ENCODE measurements at regions not wholly inside any gene's neighbourhood (a gene's known extent, or its start where the extent isn't known, plus 50 kb on each side); places are given as distances from the start of the nearest gene placed in this dataset.

DNA sequence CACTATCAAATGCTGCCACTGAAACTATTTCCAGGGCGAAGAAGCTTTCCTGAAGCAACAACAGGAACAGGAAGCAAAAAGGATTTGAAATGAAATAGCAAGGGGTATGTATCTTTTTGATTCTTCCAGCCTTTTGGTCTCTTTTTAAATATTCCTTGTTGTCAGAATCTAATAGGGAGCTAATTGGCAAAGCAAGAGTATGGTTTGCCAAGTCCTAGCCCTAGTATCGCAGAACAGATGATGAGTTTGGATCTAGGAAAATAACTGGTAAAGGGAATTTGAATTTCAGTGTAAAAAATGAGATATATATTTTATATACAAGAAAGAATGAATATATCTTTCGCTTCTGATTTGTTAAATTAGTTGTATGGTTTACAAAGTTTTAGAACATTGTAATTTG is 252.5 kb downstream of the ANKRD7 start:
- Histone ChIP-seq H4K20me1 (ENCODE audit: insufficient read depth) (no peaks in the 10 kb centered on the region), H3K27me3 (ENCODE audit: insufficient read depth, low read depth, low read length) (no peaks in the 10 kb centered on the region)
- TF ChIP-seq EZH2 (IDR thresholded peaks at IDR 0.05; ENCODE audit: borderline replicate concordance, insufficient read depth, low read length, poor library complexity, severe bottlenecking): no peak
- TF ChIP-seq, protein P1, sequence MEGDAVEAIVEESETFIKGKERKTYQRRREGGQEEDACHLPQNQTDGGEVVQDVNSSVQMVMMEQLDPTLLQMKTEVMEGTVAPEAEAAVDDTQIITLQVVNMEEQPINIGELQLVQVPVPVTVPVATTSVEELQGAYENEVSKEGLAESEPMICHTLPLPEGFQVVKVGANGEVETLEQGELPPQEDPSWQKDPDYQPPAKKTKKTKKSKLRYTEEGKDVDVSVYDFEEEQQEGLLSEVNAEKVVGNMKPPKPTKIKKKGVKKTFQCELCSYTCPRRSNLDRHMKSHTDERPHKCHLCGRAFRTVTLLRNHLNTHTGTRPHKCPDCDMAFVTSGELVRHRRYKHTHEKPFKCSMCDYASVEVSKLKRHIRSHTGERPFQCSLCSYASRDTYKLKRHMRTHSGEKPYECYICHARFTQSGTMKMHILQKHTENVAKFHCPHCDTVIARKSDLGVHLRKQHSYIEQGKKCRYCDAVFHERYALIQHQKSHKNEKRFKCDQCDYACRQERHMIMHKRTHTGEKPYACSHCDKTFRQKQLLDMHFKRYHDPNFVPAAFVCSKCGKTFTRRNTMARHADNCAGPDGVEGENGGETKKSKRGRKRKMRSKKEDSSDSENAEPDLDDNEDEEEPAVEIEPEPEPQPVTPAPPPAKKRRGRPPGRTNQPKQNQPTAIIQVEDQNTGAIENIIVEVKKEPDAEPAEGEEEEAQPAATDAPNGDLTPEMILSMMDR (IDR thresholded peaks at IDR 0.05; ENCODE audit: poor library complexity, severe bottlenecking): no peak
- TF ChIP-seq EP300 (conservative IDR thresholded peaks at IDR 0.05; ENCODE audit: poor library complexity, severe bottlenecking): no peak
- no peak for TF ChIP-seq POLR2AphosphoS5 (IDR thresholded peaks at IDR 0.05)
- TF ChIP-seq RAD21 (conservative IDR thresholded peaks at IDR 0.05): no peak
- no peak for TF ChIP-seq SMC3 (conservative IDR thresholded peaks at IDR 0.05; ENCODE audit: poor library complexity)
- TF ChIP-seq MXI1 (conservative IDR thresholded peaks at IDR 0.05; ENCODE audit: poor library complexity, severe bottlenecking): no peak
- TF ChIP-seq, protein P2, sequence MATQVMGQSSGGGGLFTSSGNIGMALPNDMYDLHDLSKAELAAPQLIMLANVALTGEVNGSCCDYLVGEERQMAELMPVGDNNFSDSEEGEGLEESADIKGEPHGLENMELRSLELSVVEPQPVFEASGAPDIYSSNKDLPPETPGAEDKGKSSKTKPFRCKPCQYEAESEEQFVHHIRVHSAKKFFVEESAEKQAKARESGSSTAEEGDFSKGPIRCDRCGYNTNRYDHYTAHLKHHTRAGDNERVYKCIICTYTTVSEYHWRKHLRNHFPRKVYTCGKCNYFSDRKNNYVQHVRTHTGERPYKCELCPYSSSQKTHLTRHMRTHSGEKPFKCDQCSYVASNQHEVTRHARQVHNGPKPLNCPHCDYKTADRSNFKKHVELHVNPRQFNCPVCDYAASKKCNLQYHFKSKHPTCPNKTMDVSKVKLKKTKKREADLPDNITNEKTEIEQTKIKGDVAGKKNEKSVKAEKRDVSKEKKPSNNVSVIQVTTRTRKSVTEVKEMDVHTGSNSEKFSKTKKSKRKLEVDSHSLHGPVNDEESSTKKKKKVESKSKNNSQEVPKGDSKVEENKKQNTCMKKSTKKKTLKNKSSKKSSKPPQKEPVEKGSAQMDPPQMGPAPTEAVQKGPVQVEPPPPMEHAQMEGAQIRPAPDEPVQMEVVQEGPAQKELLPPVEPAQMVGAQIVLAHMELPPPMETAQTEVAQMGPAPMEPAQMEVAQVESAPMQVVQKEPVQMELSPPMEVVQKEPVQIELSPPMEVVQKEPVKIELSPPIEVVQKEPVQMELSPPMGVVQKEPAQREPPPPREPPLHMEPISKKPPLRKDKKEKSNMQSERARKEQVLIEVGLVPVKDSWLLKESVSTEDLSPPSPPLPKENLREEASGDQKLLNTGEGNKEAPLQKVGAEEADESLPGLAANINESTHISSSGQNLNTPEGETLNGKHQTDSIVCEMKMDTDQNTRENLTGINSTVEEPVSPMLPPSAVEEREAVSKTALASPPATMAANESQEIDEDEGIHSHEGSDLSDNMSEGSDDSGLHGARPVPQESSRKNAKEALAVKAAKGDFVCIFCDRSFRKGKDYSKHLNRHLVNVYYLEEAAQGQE (IDR thresholded peaks at IDR 0.05; ENCODE audit: borderline replicate concordance): no peak
- no peak for TF ChIP-seq TAF1 (IDR thresholded peaks at IDR 0.05; ENCODE audit: low read depth)

DNA sequence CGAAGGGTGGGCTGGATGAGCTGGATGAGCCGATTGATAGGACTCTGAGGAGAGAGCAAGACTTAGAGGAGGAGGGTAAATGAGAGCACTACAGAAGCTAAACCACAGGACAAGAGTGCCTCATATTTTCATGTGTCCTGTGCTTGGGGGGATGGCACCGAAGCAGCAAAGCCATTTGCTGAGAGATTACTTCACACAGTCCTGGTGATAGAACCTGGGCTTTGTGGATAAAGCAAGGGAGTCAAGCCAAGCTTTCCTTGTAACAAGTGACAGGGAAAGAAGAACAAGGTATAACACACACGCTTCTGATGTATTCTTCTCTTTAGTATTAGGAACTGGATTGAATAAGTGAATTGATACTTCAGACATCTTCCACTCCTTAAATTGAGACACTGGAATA is 253.7 kb downstream of the ANKRD7 start:
- H3K79me2 ChIP-seq (replicated peaks; ENCODE audit: insufficient read depth, low read length): no peaks in the 10 kb centered on the region
- no peaks in the 10 kb centered on the region for H3F3A ChIP-seq (ENCODE audit: insufficient read depth, low read length, poor library complexity, severe bottlenecking)
- no peak overlapping the region for H3K4me2 ChIP-seq (ENCODE audit: low read length)
- H3K27me3 ChIP-seq (ENCODE audit: insufficient read depth, low read depth, low read length): no peaks in the 10 kb centered on the region
- no peak overlapping the region for H3K9ac ChIP-seq (ENCODE audit: low read length)
- H4K20me1 ChIP-seq (ENCODE audit: insufficient read depth): no peaks in the 10 kb centered on the region
- no peaks in the 10 kb centered on the region for H3K9me3 ChIP-seq (ENCODE audit: low read length)
- H3K4me3 ChIP-seq (ENCODE audit: low read length): no peak overlapping the region
- no peaks in the 10 kb centered on the region for H3K9me2 ChIP-seq (ENCODE audit: insufficient read depth, low read length)
- no peak overlapping the region for H2AFZ ChIP-seq (ENCODE audit: low read depth, low read length)
- TF ChIP-seq MXI1 (conservative IDR thresholded peaks at IDR 0.05; ENCODE audit: poor library complexity, severe bottlenecking): no peak
- TF ChIP-seq EP300 (conservative IDR thresholded peaks at IDR 0.05; ENCODE audit: poor library complexity, severe bottlenecking): no peak
- TF ChIP-seq, protein P2 (IDR thresholded peaks at IDR 0.05; ENCODE audit: borderline replicate concordance): no peak
- no peak for TF ChIP-seq SMC3 (conservative IDR thresholded peaks at IDR 0.05; ENCODE audit: poor library complexity)
- TF ChIP-seq TAF1 (IDR thresholded peaks at IDR 0.05; ENCODE audit: low read depth): no peak
- TF ChIP-seq EZH2 (IDR thresholded peaks at IDR 0.05; ENCODE audit: borderline replicate concordance, insufficient read depth, low read length, poor library complexity, severe bottlenecking): no peak
- TF ChIP-seq, protein P1 (IDR thresholded peaks at IDR 0.05; ENCODE audit: poor library complexity, severe bottlenecking): no peak
- TF ChIP-seq RAD21 (conservative IDR thresholded peaks at IDR 0.05): no peak
- TF ChIP-seq POLR2AphosphoS5 (IDR thresholded peaks at IDR 0.05): no peak
- H3K36me3 ChIP-seq (ENCODE audit: insufficient read depth, low read length): no peaks in the 10 kb centered on the region
- H3K27ac ChIP-seq (ENCODE audit: low read length): no peak overlapping the region

More for the DNA sequence above, 252.5 kb downstream of the ANKRD7 start:
- H3K4me3 ChIP-seq (ENCODE audit: low read length): no peak overlapping the region
- no peaks in the 10 kb centered on the region for H3K9me2 ChIP-seq (ENCODE audit: insufficient read depth, low read length)
- H2AFZ ChIP-seq (ENCODE audit: low read depth, low read length): no peak overlapping the region
- H3F3A ChIP-seq (ENCODE audit: insufficient read depth, low read length, poor library complexity, severe bottlenecking): no peaks in the 10 kb centered on the region
- H3K4me2 ChIP-seq (ENCODE audit: low read length): no peak overlapping the region
- H3K9ac ChIP-seq (ENCODE audit: low read length): no peak overlapping the region
- no peaks in the 10 kb centered on the region for H3K79me2 ChIP-seq (replicated peaks; ENCODE audit: insufficient read depth, low read length)
- H3K27ac ChIP-seq (ENCODE audit: low read length): no peak overlapping the region
- H3K9me3 ChIP-seq (ENCODE audit: low read length): no peaks in the 10 kb centered on the region
- no peaks in the 10 kb centered on the region for H3K36me3 ChIP-seq (ENCODE audit: insufficient read depth, low read length)

All from neural cell (in vitro differentiated cells).